Liver (tissue), 8 donors: ENCODE measurements at regions not wholly inside any gene's neighbourhood (a gene's known extent, or its start where the extent isn't known, plus 50 kb on each side); places are given as distances from the start of the nearest gene placed in this dataset.
A peak's percentile ranks its signal among the peaks of the same experiment; 100 is the strongest.

Experiments used
- DNase-seq: peaks from one replicate; pipeline ENCODE4 v3.0.0-alpha.2; 2017; ENCODE audit warnings: low spot score
- H3K27ac ChIP-seq, 2 donors: one replicate each; pipeline ENCODE4 v1.7.0; 2013; ENCODE audit warnings: inconsistent platforms in 2 of 2, low read length in 2 of 2, control low read depth in 1 of 2, low read depth in 1 of 2, mild to moderate bottlenecking in 1 of 2
- H3K27me3 ChIP-seq, 4 donors: one replicate each; pipeline versions ENCODE4 v1.6.1 to v1.7.0; 2013; ENCODE audit warnings: low read length in 3 of 4, inconsistent platforms in 1 of 4, mild to moderate bottlenecking in 1 of 4, moderate library complexity in 1 of 4; ENCODE audit not compliant: control insufficient read depth in 4 of 4, insufficient read depth in 4 of 4
- H3K36me3 ChIP-seq, 4 donors: one replicate each; pipeline versions ENCODE4 v1.6.1 to v1.7.0; 2013; ENCODE audit warnings: low read length in 3 of 4, mild to moderate bottlenecking in 3 of 4, low read depth in 1 of 4, moderate library complexity in 1 of 4; ENCODE audit not compliant: control insufficient read depth in 4 of 4, insufficient read depth in 3 of 4
- H3K4me1 ChIP-seq, 4 donors: one replicate each; pipeline versions ENCODE4 v1.6.1 to v1.7.0; 2013; ENCODE audit warnings: low read length in 3 of 4, mild to moderate bottlenecking in 3 of 4, moderate library complexity in 1 of 4; ENCODE audit not compliant: control insufficient read depth in 4 of 4, insufficient read depth in 4 of 4
- H3K4me3 ChIP-seq, 3 donors: one replicate each; pipeline versions ENCODE4 v1.6.1 to v1.7.0; 2013; ENCODE audit warnings: low read length in 3 of 3, control low read depth in 1 of 3, low read depth in 1 of 3, mild to moderate bottlenecking in 1 of 3
- H3K9ac ChIP-seq, 2 donors: one replicate each; pipeline ENCODE4 v1.7.0; 2013; ENCODE audit warnings: low read length in 2 of 2, mild to moderate bottlenecking in 2 of 2, moderate library complexity in 2 of 2, control low read depth in 1 of 2, low read depth in 1 of 2
- H3K9me3 ChIP-seq, 4 donors: one replicate each; pipeline versions ENCODE4 v1.6.1 to v1.7.0; 2013; ENCODE audit warnings: low read length in 3 of 4; ENCODE audit not compliant: control insufficient read depth in 4 of 4
- EGR1 ChIP-seq, 2 donors: IDR thresholded peaks; 2 replicates each; pipeline ENCODE4 v1.6.1; 2016 to 2018; ENCODE audit warnings: antibody characterized with exemption in 2 of 2, low read depth in 2 of 2
- FOXA1 ChIP-seq: IDR thresholded peaks from 2 replicates; pipeline ENCODE4 v1.6.1; 2016; ENCODE audit warnings: antibody characterized with exemption
- FOXA2 ChIP-seq: IDR thresholded peaks from 2 replicates; pipeline ENCODE4 v1.6.1; 2016; ENCODE audit warnings: antibody characterized with exemption
- GABPA ChIP-seq, 2 donors: IDR thresholded peaks in 1 of 2; conservative IDR thresholded peaks in 1 of 2; 2 replicates each; pipeline ENCODE4 v1.6.1; 2016; ENCODE audit warnings: antibody characterized with exemption in 2 of 2, mild to moderate bottlenecking in 1 of 2, moderate library complexity in 1 of 2
- HNF4A ChIP-seq, 2 donors: conservative IDR thresholded peaks; 2 replicates each; pipeline ENCODE4 v1.6.1; 2016; ENCODE audit warnings: antibody characterized with exemption in 2 of 2, mild to moderate bottlenecking in 2 of 2
- JUND ChIP-seq, 2 donors: IDR thresholded peaks; 2 replicates each; pipeline ENCODE4 v1.6.1; 2016; ENCODE audit warnings: antibody characterized with exemption in 2 of 2
- NR2F2 ChIP-seq: IDR thresholded peaks from 2 replicates; pipeline ENCODE4 v1.6.1; 2016; ENCODE audit warnings: antibody characterized with exemption
- SP1 ChIP-seq: IDR thresholded peaks from 2 replicates; pipeline ENCODE4 v1.6.1; 2018; ENCODE audit warnings: antibody characterized with exemption, mild to moderate bottlenecking
- TAF1 ChIP-seq: conservative IDR thresholded peaks from 2 replicates; pipeline ENCODE4 v1.6.1; 2016; ENCODE audit warnings: antibody characterized with exemption, mild to moderate bottlenecking
- WGBS: extraction: QIAGEN DNeasy Blood & Tissue Kit; methylation state at CpG from one replicate; pipeline ENCODE4 v1.1.7; 2013; 5-methylcytosine and 5-hydroxymethylcytosine counted together
- TF ChIP-seq, protein P1 (sequence below): IDR thresholded peaks from 2 replicates; pipeline ENCODE4 v1.6.1; 2016; ENCODE audit warnings: antibody characterized with exemption, mild to moderate bottlenecking
- TF ChIP-seq, protein P2 (sequence below): IDR thresholded peaks from 2 replicates; pipeline ENCODE4 v1.6.1; 2016; ENCODE audit warnings: antibody characterized with exemption
- TF ChIP-seq, protein P3 (sequence below): IDR thresholded peaks from 2 replicates; pipeline ENCODE4 v1.6.1; 2016; ENCODE audit warnings: antibody characterized with exemption
- TF ChIP-seq, protein P4 (sequence below): fragments of 150-350 bp; IDR thresholded peaks from 2 replicates; pipeline ENCODE4 v1.5.1; 2017; ENCODE audit warnings: improper control_type of control experiment, low read depth, low read length; ENCODE audit not compliant: missing input control
- TF ChIP-seq, protein P5 (sequence below): IDR thresholded peaks from 2 replicates; pipeline ENCODE4 v1.6.1; 2016; ENCODE audit warnings: antibody characterized with exemption
- donor health status: healthy.
- donor health status: healthy.
- donor health status: healthy.
- donor health status: healthy.
- donor health status: healthy.

DNA sequence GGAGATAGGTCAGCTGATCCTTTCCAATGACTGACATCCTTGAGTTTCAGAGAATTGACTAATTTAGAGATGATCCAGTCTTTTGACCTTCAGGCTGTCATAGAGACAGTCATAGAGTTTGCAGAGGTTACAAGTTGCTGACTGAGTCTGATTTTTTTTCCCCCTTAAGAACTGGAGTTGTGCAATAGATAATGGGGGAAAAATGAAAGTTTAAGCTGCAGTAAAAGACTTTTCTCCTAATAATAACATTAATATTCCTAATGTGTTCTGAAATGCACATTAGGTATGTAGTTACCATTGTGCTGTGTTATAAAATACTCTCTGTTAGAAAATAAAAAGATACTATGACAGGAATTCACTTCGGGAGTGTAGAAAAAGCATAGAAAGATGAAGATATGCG is 876.9 kb upstream of the RAG2 start:
- H3K9ac ChIP-seq = no peak overlapping the region
- no peak for DNase-seq
- H3K4me3 ChIP-seq = no peak overlapping the region
- no peak overlapping the region for H3K27ac ChIP-seq
- TF ChIP-seq EGR1 (IDR thresholded peaks at IDR 0.05; ENCODE audit: low read depth in 2 of 2) (no peak), HNF4A (conservative IDR thresholded peaks at IDR 0.05) (no peak), FOXA2 (no peak), SP1 (no peak), TAF1 (no peak), JUND (IDR thresholded peaks at IDR 0.05) (no peak), FOXA1 (no peak), NR2F2 (no peak)
- TF ChIP-seq, protein P1, sequence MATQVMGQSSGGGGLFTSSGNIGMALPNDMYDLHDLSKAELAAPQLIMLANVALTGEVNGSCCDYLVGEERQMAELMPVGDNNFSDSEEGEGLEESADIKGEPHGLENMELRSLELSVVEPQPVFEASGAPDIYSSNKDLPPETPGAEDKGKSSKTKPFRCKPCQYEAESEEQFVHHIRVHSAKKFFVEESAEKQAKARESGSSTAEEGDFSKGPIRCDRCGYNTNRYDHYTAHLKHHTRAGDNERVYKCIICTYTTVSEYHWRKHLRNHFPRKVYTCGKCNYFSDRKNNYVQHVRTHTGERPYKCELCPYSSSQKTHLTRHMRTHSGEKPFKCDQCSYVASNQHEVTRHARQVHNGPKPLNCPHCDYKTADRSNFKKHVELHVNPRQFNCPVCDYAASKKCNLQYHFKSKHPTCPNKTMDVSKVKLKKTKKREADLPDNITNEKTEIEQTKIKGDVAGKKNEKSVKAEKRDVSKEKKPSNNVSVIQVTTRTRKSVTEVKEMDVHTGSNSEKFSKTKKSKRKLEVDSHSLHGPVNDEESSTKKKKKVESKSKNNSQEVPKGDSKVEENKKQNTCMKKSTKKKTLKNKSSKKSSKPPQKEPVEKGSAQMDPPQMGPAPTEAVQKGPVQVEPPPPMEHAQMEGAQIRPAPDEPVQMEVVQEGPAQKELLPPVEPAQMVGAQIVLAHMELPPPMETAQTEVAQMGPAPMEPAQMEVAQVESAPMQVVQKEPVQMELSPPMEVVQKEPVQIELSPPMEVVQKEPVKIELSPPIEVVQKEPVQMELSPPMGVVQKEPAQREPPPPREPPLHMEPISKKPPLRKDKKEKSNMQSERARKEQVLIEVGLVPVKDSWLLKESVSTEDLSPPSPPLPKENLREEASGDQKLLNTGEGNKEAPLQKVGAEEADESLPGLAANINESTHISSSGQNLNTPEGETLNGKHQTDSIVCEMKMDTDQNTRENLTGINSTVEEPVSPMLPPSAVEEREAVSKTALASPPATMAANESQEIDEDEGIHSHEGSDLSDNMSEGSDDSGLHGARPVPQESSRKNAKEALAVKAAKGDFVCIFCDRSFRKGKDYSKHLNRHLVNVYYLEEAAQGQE = no peak
- TF ChIP-seq, protein P2, sequence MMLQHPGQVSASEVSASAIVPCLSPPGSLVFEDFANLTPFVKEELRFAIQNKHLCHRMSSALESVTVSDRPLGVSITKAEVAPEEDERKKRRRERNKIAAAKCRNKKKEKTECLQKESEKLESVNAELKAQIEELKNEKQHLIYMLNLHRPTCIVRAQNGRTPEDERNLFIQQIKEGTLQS = no peak
- TF ChIP-seq, protein P3, sequence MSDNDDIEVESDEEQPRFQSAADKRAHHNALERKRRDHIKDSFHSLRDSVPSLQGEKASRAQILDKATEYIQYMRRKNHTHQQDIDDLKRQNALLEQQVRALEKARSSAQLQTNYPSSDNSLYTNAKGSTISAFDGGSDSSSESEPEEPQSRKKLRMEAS = no peak
- TF ChIP-seq, protein P4, sequence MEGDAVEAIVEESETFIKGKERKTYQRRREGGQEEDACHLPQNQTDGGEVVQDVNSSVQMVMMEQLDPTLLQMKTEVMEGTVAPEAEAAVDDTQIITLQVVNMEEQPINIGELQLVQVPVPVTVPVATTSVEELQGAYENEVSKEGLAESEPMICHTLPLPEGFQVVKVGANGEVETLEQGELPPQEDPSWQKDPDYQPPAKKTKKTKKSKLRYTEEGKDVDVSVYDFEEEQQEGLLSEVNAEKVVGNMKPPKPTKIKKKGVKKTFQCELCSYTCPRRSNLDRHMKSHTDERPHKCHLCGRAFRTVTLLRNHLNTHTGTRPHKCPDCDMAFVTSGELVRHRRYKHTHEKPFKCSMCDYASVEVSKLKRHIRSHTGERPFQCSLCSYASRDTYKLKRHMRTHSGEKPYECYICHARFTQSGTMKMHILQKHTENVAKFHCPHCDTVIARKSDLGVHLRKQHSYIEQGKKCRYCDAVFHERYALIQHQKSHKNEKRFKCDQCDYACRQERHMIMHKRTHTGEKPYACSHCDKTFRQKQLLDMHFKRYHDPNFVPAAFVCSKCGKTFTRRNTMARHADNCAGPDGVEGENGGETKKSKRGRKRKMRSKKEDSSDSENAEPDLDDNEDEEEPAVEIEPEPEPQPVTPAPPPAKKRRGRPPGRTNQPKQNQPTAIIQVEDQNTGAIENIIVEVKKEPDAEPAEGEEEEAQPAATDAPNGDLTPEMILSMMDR = no peak
- TF ChIP-seq, protein P5, sequence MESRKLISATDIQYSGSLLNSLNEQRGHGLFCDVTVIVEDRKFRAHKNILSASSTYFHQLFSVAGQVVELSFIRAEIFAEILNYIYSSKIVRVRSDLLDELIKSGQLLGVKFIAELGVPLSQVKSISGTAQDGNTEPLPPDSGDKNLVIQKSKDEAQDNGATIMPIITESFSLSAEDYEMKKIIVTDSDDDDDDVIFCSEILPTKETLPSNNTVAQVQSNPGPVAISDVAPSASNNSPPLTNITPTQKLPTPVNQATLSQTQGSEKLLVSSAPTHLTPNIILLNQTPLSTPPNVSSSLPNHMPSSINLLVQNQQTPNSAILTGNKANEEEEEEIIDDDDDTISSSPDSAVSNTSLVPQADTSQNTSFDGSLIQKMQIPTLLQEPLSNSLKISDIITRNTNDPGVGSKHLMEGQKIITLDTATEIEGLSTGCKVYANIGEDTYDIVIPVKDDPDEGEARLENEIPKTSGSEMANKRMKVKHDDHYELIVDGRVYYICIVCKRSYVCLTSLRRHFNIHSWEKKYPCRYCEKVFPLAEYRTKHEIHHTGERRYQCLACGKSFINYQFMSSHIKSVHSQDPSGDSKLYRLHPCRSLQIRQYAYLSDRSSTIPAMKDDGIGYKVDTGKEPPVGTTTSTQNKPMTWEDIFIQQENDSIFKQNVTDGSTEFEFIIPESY = no peak
- 74% methylated on average over 2 of the region's 2 CpGs for WGBS
- no peaks in the 10 kb centered on the region for H3K4me1 ChIP-seq
- H3K27me3 ChIP-seq = no peaks in the 10 kb centered on the region
- H3K9me3 ChIP-seq = no peaks in the 10 kb centered on the region
- H3K36me3 ChIP-seq = no peaks in the 10 kb centered on the region

DNA sequence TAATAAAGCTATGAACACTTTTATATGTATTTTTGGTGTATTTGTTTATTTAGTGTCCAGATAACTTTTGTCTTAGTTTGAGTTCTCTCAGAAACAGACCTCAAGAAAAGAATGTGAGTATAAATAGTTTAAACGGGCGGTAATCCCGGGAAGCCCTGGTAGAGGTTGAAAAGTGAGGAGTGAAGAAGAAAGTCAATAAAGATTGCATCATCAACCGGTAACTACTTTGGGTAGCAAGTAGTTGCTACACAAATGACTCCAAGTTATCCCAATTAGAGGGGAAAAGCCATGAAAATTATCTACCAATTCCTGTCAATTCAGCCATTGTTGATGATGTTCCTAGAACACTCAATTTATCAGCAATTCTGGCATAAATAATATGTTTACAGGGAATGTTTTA is 870.3 kb upstream of the RAG2 start:
- no peak for DNase-seq
- H3K4me3 ChIP-seq = no peak overlapping the region
- TF ChIP-seq JUND (IDR thresholded peaks at IDR 0.05) (no peak), HNF4A (conservative IDR thresholded peaks at IDR 0.05) (no peak), FOXA2 (no peak), GABPA (IDR thresholded peaks at IDR 0.05 in 1 of 2, conservative IDR thresholded peaks at IDR 0.05 in 1 of 2) (no peak), SP1 (no peak)
- TF ChIP-seq, protein P5 = no peak
- TF ChIP-seq, protein P2 = peak; percentile 60
- H3K9me3 ChIP-seq = no peaks in the 10 kb centered on the region
- no peaks in the 10 kb centered on the region for H3K27me3 ChIP-seq
- H3K4me1 ChIP-seq = peaks cover 0 to 2% (median 0%) of the 10 kb centered on the region in 4 donors
- 43% methylated on average over 4 of the region's 4 CpGs for WGBS
- no peak overlapping the region for H3K27ac ChIP-seq
- no peaks in the 10 kb centered on the region for H3K36me3 ChIP-seq
- no peak overlapping the region for H3K9ac ChIP-seq
